Adipocyte (in vitro differentiated cells): ENCODE measurements at regions not wholly inside any gene's neighbourhood (a gene's known extent, or its start where the extent isn't known, plus 50 kb on each side); places are given as distances from the start of the nearest gene placed in this dataset.

Experiments used
- DNase-seq: peaks from one replicate; pipeline ENCODE4 v3.0.0-alpha.2; 2015; ENCODE audit warnings: low read depth
- H3K27me3 ChIP-seq: replicated peaks from 2 replicates; pipeline ENCODE4 v1.7.0; 2013; ENCODE audit warnings: mild to moderate bottlenecking, low read length, moderate library complexity; ENCODE audit not compliant: control insufficient read depth, insufficient read depth
- H3K36me3 ChIP-seq: 2 replicates; pipeline ENCODE4 v1.7.0; 2013; ENCODE audit warnings: low read length, mild to moderate bottlenecking, moderate library complexity; ENCODE audit not compliant: control insufficient read depth, insufficient read depth, severe bottlenecking
- H3K4me1 ChIP-seq: 2 replicates; pipeline ENCODE4 v1.7.0; 2013; ENCODE audit warnings: mild to moderate bottlenecking, low read length, moderate library complexity; ENCODE audit not compliant: control insufficient read depth, insufficient read depth
- H3K4me3 ChIP-seq: 2 replicates; pipeline ENCODE4 v1.7.0; 2013; ENCODE audit warnings: mild to moderate bottlenecking, low read length, moderate library complexity
- H3K9ac ChIP-seq: 2 replicates; pipeline ENCODE4 v1.7.0; 2013; ENCODE audit warnings: mild to moderate bottlenecking, low read length, moderate library complexity
- H3K9me3 ChIP-seq: 2 replicates; pipeline ENCODE4 v1.7.0; 2013; ENCODE audit warnings: mild to moderate bottlenecking, low read length, moderate library complexity; ENCODE audit not compliant: control insufficient read depth

- no peaks in the 10 kb centered on the region for H3K9me3 ChIP-seq
- H3K4me1 ChIP-seq = no peaks in the 10 kb centered on the region
- no peaks in the 10 kb centered on the region for H3K36me3 ChIP-seq
- H3K27me3 ChIP-seq = no peaks in the 10 kb centered on the region
- no peak overlapping the region for H3K4me3 ChIP-seq
- H3K9ac ChIP-seq = no peak overlapping the region
- no peak for DNase-seq
These were observed 397.7 kb upstream of the EPHA6 start for GRCh38 chr3:96416549-96417255.

- H3K9me3 ChIP-seq = no peaks in the 10 kb centered on the region
- H3K27me3 ChIP-seq = no peaks in the 10 kb centered on the region
- H3K4me1 ChIP-seq = no peaks in the 10 kb centered on the region
- no peak overlapping the region for H3K9ac ChIP-seq
- no peaks in the 10 kb centered on the region for H3K36me3 ChIP-seq
- H3K4me3 ChIP-seq = no peak overlapping the region
- no peak for DNase-seq
These were observed 386.3 kb upstream of the EPHA6 start for GRCh38 chr3:96428097-96428496.

- H3K27me3 ChIP-seq = no peaks in the 10 kb centered on the region
- no peaks in the 10 kb centered on the region for H3K9me3 ChIP-seq
- H3K36me3 ChIP-seq = no peaks in the 10 kb centered on the region
- no peak for DNase-seq
- H3K4me3 ChIP-seq = no peak overlapping the region
- H3K4me1 ChIP-seq = no peaks in the 10 kb centered on the region
- no peak overlapping the region for H3K9ac ChIP-seq
These were observed 384.3 kb upstream of the EPHA6 start for GRCh38 chr3:96430079-96430478.

- Histone ChIP-seq H3K9me3 (no peaks in the 10 kb centered on the region), H3K27me3 (no peaks in the 10 kb centered on the region), H3K4me3 (no peak overlapping the region), H3K9ac (no peak overlapping the region), H3K4me1 (no peaks in the 10 kb centered on the region), H3K36me3 (no peaks in the 10 kb centered on the region)
- DNase-seq = peak; percentile 5
These were observed 379.7 kb upstream of the EPHA6 start for GRCh38 chr3:96434651-96435050.

GRCh38 chr3:96449346-96449745, 365.0 kb upstream of the EPHA6 start:
- Histone ChIP-seq H3K4me3 (no peak overlapping the region), H3K27me3 (no peaks in the 10 kb centered on the region), H3K36me3 (no peaks in the 10 kb centered on the region), H3K9me3 (no peaks in the 10 kb centered on the region), H3K9ac (no peak overlapping the region), H3K4me1 (no peaks in the 10 kb centered on the region)
- DNase-seq = no peak

GRCh38 chr3:96449803-96450202, 364.6 kb upstream of the EPHA6 start:
- Histone ChIP-seq H3K9me3 (no peaks in the 10 kb centered on the region), H3K27me3 (no peaks in the 10 kb centered on the region), H3K9ac (no peak overlapping the region), H3K4me3 (no peak overlapping the region), H3K36me3 (no peaks in the 10 kb centered on the region), H3K4me1 (no peaks in the 10 kb centered on the region)
- no peak for DNase-seq

GRCh38 chr3:96450699-96451098, 363.7 kb upstream of the EPHA6 start:
- H3K4me3 ChIP-seq = no peak overlapping the region
- H3K27me3 ChIP-seq = no peaks in the 10 kb centered on the region
- no peaks in the 10 kb centered on the region for H3K4me1 ChIP-seq
- no peaks in the 10 kb centered on the region for H3K36me3 ChIP-seq
- H3K9ac ChIP-seq = no peak overlapping the region
- no peak for DNase-seq
- H3K9me3 ChIP-seq = no peaks in the 10 kb centered on the region

- H3K27me3 ChIP-seq = no peaks in the 10 kb centered on the region
- no peaks in the 10 kb centered on the region for H3K4me1 ChIP-seq
- DNase-seq = no peak
- H3K36me3 ChIP-seq = no peaks in the 10 kb centered on the region
- H3K9ac ChIP-seq = no peak overlapping the region
- peaks cover 4% of the 10 kb centered on the region for H3K9me3 ChIP-seq
- H3K4me3 ChIP-seq = no peak overlapping the region
These were observed 348.9 kb upstream of the EPHA6 start for GRCh38 chr3:96465521-96465920.

- H3K36me3 ChIP-seq = no peaks in the 10 kb centered on the region
- H3K4me1 ChIP-seq = no peaks in the 10 kb centered on the region
- no peak overlapping the region for H3K4me3 ChIP-seq
- DNase-seq = no peak
- no peak overlapping the region for H3K9ac ChIP-seq
- peaks cover 4% of the 10 kb centered on the region for H3K9me3 ChIP-seq
- no peaks in the 10 kb centered on the region for H3K27me3 ChIP-seq
These were observed 348.0 kb upstream of the EPHA6 start for GRCh38 chr3:96466441-96466840.

GRCh38 chr3:96467639-96468038, 346.8 kb upstream of the EPHA6 start:
- H3K4me1 ChIP-seq = no peaks in the 10 kb centered on the region
- H3K36me3 ChIP-seq = no peaks in the 10 kb centered on the region
- DNase-seq = no peak
- H3K27me3 ChIP-seq = no peaks in the 10 kb centered on the region
- no peak overlapping the region for H3K4me3 ChIP-seq
- peaks cover 4% of the 10 kb centered on the region for H3K9me3 ChIP-seq
- no peak overlapping the region for H3K9ac ChIP-seq

GRCh38 chr3:96478496-96478895, 335.9 kb upstream of the EPHA6 start:
- Histone ChIP-seq H3K36me3 (no peaks in the 10 kb centered on the region), H3K4me1 (no peaks in the 10 kb centered on the region), H3K9ac (no peak overlapping the region), H3K27me3 (no peaks in the 10 kb centered on the region), H3K4me3 (no peak overlapping the region), H3K9me3 (no peaks in the 10 kb centered on the region)
- no peak for DNase-seq

- DNase-seq = no peak
- no peaks in the 10 kb centered on the region for H3K27me3 ChIP-seq
- H3K9me3 ChIP-seq = no peaks in the 10 kb centered on the region
- no peak overlapping the region for H3K9ac ChIP-seq
- H3K4me3 ChIP-seq = no peak overlapping the region
- H3K36me3 ChIP-seq = no peaks in the 10 kb centered on the region
- H3K4me1 ChIP-seq = no peaks in the 10 kb centered on the region
These were observed 333.5 kb upstream of the EPHA6 start for GRCh38 chr3:96480881-96481280.
